Gastrocnemius medialis (tissue), 4 donors: ENCODE measurements at regions not wholly inside any gene's neighbourhood (a gene's known extent, or its start where the extent isn't known, plus 50 kb on each side); places are given as distances from the start of the nearest gene placed in this dataset.

Experiments
- POLR2A ChIP-seq, 2 donors: fragments of 450-650 bp; IDR thresholded peaks; one replicate each; pipeline ENCODE4 v1.6.1; 2017; ENCODE audit warnings: antibody characterized with exemption in 2 of 2, mild to moderate bottlenecking in 2 of 2, moderate library complexity in 2 of 2
- TF ChIP-seq, protein P1 (sequence below), 5 experiments: fragments of 450-650 bp in 3 of 5; fragments of 200-600 bp in 2 of 5; sonication (generic) in 2 of 5; IDR thresholded peaks in 4 of 5; conservative IDR thresholded peaks in 1 of 5; 1 replicate in 4 of 5; 2 replicates in 1 of 5; pipeline ENCODE4 v1.5.1; 2016 to 2019; ENCODE audit warnings: antibody characterized with exemption in 5 of 5, mild to moderate bottlenecking in 3 of 5, moderate library complexity in 3 of 5

DNA sequence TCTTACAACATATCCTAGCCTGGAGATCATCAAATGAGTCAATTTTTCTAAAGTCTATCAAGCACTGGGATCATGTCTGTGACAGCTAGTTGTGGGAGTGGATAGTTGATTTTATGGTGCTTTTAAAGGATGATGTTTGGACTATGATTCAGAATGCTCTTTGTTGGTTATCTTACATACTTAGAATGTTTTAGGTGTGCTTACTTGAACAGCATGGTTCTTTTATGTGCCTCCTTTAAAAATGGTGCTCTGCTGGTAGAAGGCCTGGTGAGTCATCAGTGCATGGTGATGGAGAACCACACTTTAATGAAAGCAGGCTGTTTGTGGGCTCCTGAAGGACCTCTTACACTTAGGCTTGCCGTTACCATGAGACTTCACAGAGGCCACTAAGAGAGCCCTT is 682.7 kb upstream of the FANCL start:
- TF ChIP-seq, protein P1, sequence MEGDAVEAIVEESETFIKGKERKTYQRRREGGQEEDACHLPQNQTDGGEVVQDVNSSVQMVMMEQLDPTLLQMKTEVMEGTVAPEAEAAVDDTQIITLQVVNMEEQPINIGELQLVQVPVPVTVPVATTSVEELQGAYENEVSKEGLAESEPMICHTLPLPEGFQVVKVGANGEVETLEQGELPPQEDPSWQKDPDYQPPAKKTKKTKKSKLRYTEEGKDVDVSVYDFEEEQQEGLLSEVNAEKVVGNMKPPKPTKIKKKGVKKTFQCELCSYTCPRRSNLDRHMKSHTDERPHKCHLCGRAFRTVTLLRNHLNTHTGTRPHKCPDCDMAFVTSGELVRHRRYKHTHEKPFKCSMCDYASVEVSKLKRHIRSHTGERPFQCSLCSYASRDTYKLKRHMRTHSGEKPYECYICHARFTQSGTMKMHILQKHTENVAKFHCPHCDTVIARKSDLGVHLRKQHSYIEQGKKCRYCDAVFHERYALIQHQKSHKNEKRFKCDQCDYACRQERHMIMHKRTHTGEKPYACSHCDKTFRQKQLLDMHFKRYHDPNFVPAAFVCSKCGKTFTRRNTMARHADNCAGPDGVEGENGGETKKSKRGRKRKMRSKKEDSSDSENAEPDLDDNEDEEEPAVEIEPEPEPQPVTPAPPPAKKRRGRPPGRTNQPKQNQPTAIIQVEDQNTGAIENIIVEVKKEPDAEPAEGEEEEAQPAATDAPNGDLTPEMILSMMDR (IDR thresholded peaks at IDR 0.05 in 4 of 5, conservative IDR thresholded peaks at IDR 0.05 in 1 of 5) = no peak
- TF ChIP-seq POLR2A (IDR thresholded peaks at IDR 0.05) = no peak
